ENCODE measurements at regions not wholly inside any gene's neighbourhood (a gene's known extent, or its start where the extent isn't known, plus 50 kb on each side); places are given as distances from the start of the nearest gene placed in this dataset.
"Not testable (repeated sequence)": the region's sequence is repeated elsewhere in the genome, so short reads cannot be mapped to it uniquely, and the experiment has no call there.

DNA sequence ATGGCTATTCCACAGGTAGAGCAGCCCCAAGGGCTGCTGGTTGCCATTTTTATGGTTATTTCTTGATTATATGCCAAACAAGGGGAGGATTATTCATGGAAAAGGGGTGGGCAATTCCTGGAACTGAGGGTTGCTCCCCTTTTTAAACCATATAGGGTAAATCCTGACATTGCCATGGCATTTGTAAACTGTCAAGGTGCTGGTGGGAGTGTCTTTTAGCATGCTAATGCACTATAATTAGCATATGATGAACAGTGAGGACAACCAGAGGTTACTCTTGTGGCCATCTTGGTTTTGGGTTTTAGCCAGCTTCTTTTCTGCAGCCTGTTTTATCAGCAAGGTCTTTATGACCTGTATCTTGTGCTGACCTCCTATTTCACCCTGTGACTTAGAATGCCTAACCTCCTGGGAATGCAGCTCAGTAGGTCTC is 503.7 kb downstream of the IGSF11 start:
- TF ChIP-seq, protein P1, sequence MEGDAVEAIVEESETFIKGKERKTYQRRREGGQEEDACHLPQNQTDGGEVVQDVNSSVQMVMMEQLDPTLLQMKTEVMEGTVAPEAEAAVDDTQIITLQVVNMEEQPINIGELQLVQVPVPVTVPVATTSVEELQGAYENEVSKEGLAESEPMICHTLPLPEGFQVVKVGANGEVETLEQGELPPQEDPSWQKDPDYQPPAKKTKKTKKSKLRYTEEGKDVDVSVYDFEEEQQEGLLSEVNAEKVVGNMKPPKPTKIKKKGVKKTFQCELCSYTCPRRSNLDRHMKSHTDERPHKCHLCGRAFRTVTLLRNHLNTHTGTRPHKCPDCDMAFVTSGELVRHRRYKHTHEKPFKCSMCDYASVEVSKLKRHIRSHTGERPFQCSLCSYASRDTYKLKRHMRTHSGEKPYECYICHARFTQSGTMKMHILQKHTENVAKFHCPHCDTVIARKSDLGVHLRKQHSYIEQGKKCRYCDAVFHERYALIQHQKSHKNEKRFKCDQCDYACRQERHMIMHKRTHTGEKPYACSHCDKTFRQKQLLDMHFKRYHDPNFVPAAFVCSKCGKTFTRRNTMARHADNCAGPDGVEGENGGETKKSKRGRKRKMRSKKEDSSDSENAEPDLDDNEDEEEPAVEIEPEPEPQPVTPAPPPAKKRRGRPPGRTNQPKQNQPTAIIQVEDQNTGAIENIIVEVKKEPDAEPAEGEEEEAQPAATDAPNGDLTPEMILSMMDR (IDR thresholded peaks at IDR 0.05), result not testable (repeated sequence)
- TF ChIP-seq EP300 (IDR thresholded peaks at IDR 0.05; ENCODE audit: low read depth); POLR2A (IDR thresholded peaks at IDR 0.05); POLR2AphosphoS5 (IDR thresholded peaks at IDR 0.05): not testable (repeated sequence)

All from transverse colon (tissue), 4 donors.